Karpas-422 (cell line): ENCODE measurements at regions not wholly inside any gene's neighbourhood (a gene's known extent, or its start where the extent isn't known, plus 50 kb on each side); places are given as distances from the start of the nearest gene placed in this dataset.

Source experiments
- DNase-seq: peaks from one replicate; pipeline ENCODE4 v3.0.0-alpha.2; 2015
- H2AFZ ChIP-seq: fragments of 200-600 bp; sonication (generic); 2 replicates; pipeline ENCODE4 v1.6.1; 2014; ENCODE audit warnings: antibody characterized with exemption, low read length, mixed read lengths
- H3K27ac ChIP-seq: fragments of 200-600 bp; sonication (generic); 2 replicates; pipeline ENCODE4 v1.5.1; 2014; ENCODE audit warnings: mild to moderate bottlenecking, low read length, moderate library complexity
- H3K27me3 ChIP-seq: fragments of 200-600 bp; sonication (generic); 2 replicates; pipeline ENCODE4 v1.6.1; 2014; ENCODE audit warnings: low read length, mixed read lengths
- H3K36me3 ChIP-seq: fragments of 200-600 bp; sonication (generic); 2 replicates; pipeline ENCODE4 v1.6.1; 2014; ENCODE audit warnings: low read length, mixed read lengths; ENCODE audit not compliant: insufficient read depth
- H3K4me1 ChIP-seq: fragments of 200-600 bp; sonication (generic); 2 replicates; pipeline ENCODE4 v1.6.1; 2014; ENCODE audit warnings: mild to moderate bottlenecking, low read length, mixed read lengths
- H3K4me2 ChIP-seq: fragments of 200-600 bp; sonication (generic); 2 replicates; pipeline ENCODE4 v1.6.1; 2014; ENCODE audit warnings: low read length, low read depth, mild to moderate bottlenecking; ENCODE audit not compliant: poor library complexity, severe bottlenecking
- H3K4me3 ChIP-seq: fragments of 200-600 bp; sonication (generic); 2 replicates; pipeline ENCODE4 v1.5.1; 2014; ENCODE audit warnings: mild to moderate bottlenecking, antibody characterized with exemption, low read length, mixed read lengths
- H3K79me2 ChIP-seq: fragments of 200-600 bp; sonication (generic); 2 replicates; pipeline ENCODE4 v1.6.1; 2014; ENCODE audit warnings: mild to moderate bottlenecking, low read length, mixed read lengths
- H3K9ac ChIP-seq: fragments of 200-600 bp; sonication (generic); 2 replicates; pipeline ENCODE4 v1.6.0; 2014; ENCODE audit warnings: low read length
- H3K9me2 ChIP-seq: fragments of 200-600 bp; sonication (generic), shearing (Covaris generic); replicated peaks from 2 replicates; pipeline ENCODE4 v1.6.0; 2014; ENCODE audit warnings: mild to moderate bottlenecking, low read length, moderate library complexity; ENCODE audit not compliant: insufficient read depth
- H3K9me3 ChIP-seq: fragments of 300-700, 200-600 bp; sonication (generic); 2 replicates; pipeline ENCODE4 v1.6.1; 2014; ENCODE audit warnings: low read length, mixed read lengths
- H4K20me1 ChIP-seq: fragments of 200-600 bp; sonication (generic); 2 replicates; pipeline ENCODE4 v1.6.1; 2014; ENCODE audit warnings: mild to moderate bottlenecking, antibody characterized with exemption, low read length, low read depth; ENCODE audit not compliant: insufficient read depth

- no peaks in the 10 kb centered on the region for H3K9me3 ChIP-seq
- no peak overlapping the region for H2AFZ ChIP-seq
- H3K4me2 ChIP-seq: no peak overlapping the region
- H3K4me1 ChIP-seq: peaks cover 14% of the 10 kb centered on the region
- H4K20me1 ChIP-seq: no peaks in the 10 kb centered on the region
- H3K9me2 ChIP-seq: no peaks in the 10 kb centered on the region
- no peak for DNase-seq
- no peaks in the 10 kb centered on the region for H3K36me3 ChIP-seq
- H3K9ac ChIP-seq: no peak overlapping the region
- H3K4me3 ChIP-seq: no peak overlapping the region
- H3K79me2 ChIP-seq: no peaks in the 10 kb centered on the region
- H3K27me3 ChIP-seq: no peaks in the 10 kb centered on the region
- H3K27ac ChIP-seq: no peak overlapping the region
Observed at GRCh38 chr1:25089772-25090171, 142.5 kb downstream of the SYF2 start.

DNA sequence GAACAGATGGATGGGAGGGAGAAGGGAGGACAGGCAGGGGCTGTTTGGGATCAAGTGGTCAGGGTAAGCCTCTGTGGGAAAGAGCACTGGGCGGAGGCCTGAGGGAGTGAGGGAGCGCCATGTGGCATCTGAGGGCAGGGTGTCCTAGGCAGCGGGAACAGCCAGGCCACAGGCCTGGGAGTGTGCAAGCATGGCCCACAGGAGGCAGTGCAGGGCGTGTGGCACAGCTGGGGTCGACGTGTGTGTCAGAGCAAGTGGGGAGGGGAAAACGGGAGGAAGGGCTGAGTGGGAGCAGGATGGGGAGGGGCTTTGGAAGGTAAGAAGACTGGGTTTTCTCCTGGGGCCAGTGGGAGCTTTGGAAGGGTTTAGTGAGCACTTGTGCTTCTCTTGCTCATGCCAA is 143.4 kb downstream of the SYF2 start:
- Histone ChIP-seq H3K4me3 (no peak overlapping the region), H3K27ac (no peak overlapping the region), H3K9me3 (no peaks in the 10 kb centered on the region), H3K4me1 (peaks cover 13% of the 10 kb centered on the region), H4K20me1 (no peaks in the 10 kb centered on the region), H3K36me3 (no peaks in the 10 kb centered on the region), H3K9me2 (no peaks in the 10 kb centered on the region), H3K9ac (no peak overlapping the region), H3K27me3 (no peaks in the 10 kb centered on the region), H3K79me2 (no peaks in the 10 kb centered on the region), H2AFZ (no peak overlapping the region), H3K4me2 (no peak overlapping the region)
- DNase-seq: no peak

- H2AFZ ChIP-seq: no peak overlapping the region
- H3K4me3 ChIP-seq: no peak overlapping the region
- no peaks in the 10 kb centered on the region for H3K9me2 ChIP-seq
- H3K79me2 ChIP-seq: no peaks in the 10 kb centered on the region
- H3K36me3 ChIP-seq: no peaks in the 10 kb centered on the region
- no peaks in the 10 kb centered on the region for H3K9me3 ChIP-seq
- no peak for DNase-seq
- no peak overlapping the region for H3K4me2 ChIP-seq
- H3K27ac ChIP-seq: no peak overlapping the region
- no peaks in the 10 kb centered on the region for H4K20me1 ChIP-seq
- H3K27me3 ChIP-seq: no peaks in the 10 kb centered on the region
- peaks cover 8% of the 10 kb centered on the region for H3K4me1 ChIP-seq
- no peak overlapping the region for H3K9ac ChIP-seq
Observed at GRCh38 chr1:25088180-25088701, 144.1 kb downstream of the SYF2 start.

- Histone ChIP-seq H3K36me3 (no peaks in the 10 kb centered on the region), H3K9me2 (no peaks in the 10 kb centered on the region), H3K27ac (no peak overlapping the region), H4K20me1 (no peaks in the 10 kb centered on the region), H3K4me1 (peaks cover 8% of the 10 kb centered on the region), H3K4me2 (no peak overlapping the region), H3K9ac (no peak overlapping the region), H3K79me2 (no peaks in the 10 kb centered on the region), H3K4me3 (no peak overlapping the region), H3K9me3 (no peaks in the 10 kb centered on the region), H2AFZ (no peak overlapping the region), H3K27me3 (no peaks in the 10 kb centered on the region)
- DNase-seq: no peak
Observed at GRCh38 chr1:25086518-25087079, 145.7 kb downstream of the SYF2 start.

GRCh38 chr1:25084407-25084806 is 147.9 kb downstream of the SYF2 start:
- H3K36me3 ChIP-seq: no peaks in the 10 kb centered on the region
- H2AFZ ChIP-seq: no peak overlapping the region
- H3K4me1 ChIP-seq: peaks cover 12% of the 10 kb centered on the region
- DNase-seq: no peak
- no peak overlapping the region for H3K9ac ChIP-seq
- H3K9me2 ChIP-seq: no peaks in the 10 kb centered on the region
- no peaks in the 10 kb centered on the region for H3K27me3 ChIP-seq
- no peak overlapping the region for H3K27ac ChIP-seq
- no peaks in the 10 kb centered on the region for H4K20me1 ChIP-seq
- no peaks in the 10 kb centered on the region for H3K9me3 ChIP-seq
- no peaks in the 10 kb centered on the region for H3K79me2 ChIP-seq
- H3K4me3 ChIP-seq: no peak overlapping the region
- H3K4me2 ChIP-seq: no peak overlapping the region

DNA sequence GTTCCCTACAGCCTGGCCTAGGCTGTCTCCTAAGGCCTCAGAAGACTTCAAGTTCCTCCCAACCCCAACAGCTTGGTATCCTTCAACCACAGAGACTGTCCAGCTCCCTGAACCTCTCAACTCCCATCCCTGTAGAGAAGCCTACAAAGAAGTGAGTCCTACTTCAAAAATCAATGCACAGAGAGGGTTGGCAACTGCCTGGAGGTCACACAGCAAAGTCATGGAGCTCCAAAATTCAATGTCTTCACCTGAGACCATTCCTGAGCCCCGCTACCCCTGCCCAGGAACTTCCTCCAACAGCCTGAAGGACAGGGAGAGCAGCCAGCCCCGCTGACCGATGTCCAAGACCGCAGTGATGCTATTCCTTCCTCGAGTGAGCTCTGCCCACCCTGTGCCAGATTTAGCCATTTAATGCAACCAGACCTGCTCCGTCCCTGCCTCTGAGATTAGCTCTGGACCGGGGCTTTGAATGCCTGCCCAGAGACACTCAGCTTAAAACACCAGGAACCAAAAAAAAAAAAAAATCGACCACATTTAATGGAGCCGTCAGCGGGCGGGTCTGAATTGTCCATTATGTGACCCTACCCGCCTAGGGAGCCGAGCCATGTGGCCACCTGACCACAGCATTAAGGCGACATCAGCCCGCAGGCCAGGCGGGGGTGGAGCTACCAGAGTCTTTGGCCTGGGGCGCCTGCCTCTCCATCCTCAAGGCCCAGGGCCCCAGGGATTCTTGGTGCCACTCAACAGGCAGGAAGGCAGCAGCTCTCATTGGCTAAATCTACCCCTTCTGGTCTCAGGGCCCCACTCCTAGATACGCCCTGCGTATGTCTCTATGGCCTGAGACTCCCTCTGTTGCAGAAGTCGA is 148.6 kb downstream of the SYF2 start:
- Histone ChIP-seq H3K4me1 (peaks cover 12% of the 10 kb centered on the region), H3K9me2 (no peaks in the 10 kb centered on the region), H4K20me1 (no peaks in the 10 kb centered on the region), H3K9ac (no peak overlapping the region), H3K4me2 (no peak overlapping the region), H3K36me3 (no peaks in the 10 kb centered on the region), H3K4me3 (no peak overlapping the region), H3K9me3 (no peaks in the 10 kb centered on the region), H3K27ac (no peak overlapping the region), H3K27me3 (no peaks in the 10 kb centered on the region), H3K79me2 (no peaks in the 10 kb centered on the region), H2AFZ (no peak overlapping the region)
- DNase-seq: no peak

GRCh38 chr1:25082995-25083394 is 149.3 kb downstream of the SYF2 start:
- no peak for DNase-seq
- H3K9me3 ChIP-seq: no peaks in the 10 kb centered on the region
- no peak overlapping the region for H3K9ac ChIP-seq
- H3K9me2 ChIP-seq: no peaks in the 10 kb centered on the region
- no peak overlapping the region for H3K4me3 ChIP-seq
- no peak overlapping the region for H2AFZ ChIP-seq
- H3K79me2 ChIP-seq: no peaks in the 10 kb centered on the region
- H3K36me3 ChIP-seq: no peaks in the 10 kb centered on the region
- no peaks in the 10 kb centered on the region for H4K20me1 ChIP-seq
- H3K4me2 ChIP-seq: no peak overlapping the region
- peaks cover 12% of the 10 kb centered on the region for H3K4me1 ChIP-seq
- no peaks in the 10 kb centered on the region for H3K27me3 ChIP-seq
- H3K27ac ChIP-seq: no peak overlapping the region

DNA sequence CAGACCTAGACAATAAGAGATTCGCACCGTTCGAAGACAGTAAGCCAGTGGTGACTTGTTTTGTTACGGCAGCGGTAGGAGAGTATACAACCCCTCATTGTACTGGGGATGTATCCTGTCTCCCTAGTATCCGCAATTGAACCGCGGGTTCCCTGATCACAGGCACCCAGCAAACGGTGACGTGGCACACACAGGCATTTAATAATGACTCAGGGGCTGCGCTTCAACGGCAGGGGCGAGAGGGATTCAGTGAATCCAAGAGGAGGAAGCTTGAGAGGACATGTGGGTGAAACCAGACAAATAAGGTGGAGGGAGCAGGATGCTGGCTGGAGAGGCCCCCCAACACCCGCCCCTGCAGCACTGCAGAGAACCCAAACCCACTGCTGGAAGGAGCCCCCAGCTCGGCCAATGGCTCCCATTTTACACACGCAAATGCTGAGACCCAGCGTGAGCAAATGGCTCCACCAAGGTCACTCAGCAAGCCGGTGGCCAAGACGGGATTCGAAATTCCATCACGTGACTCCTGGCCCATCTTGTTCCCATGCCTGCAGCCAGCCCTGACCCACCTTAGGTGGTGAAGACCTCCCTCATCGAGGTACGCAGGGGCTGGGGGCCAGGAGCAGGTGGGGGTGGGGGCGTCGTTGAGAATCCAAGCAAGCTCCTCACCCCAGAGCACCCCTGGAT is 149.9 kb downstream of the SYF2 start:
- H3K27me3 ChIP-seq: no peaks in the 10 kb centered on the region

More for the DNA sequence above, 149.9 kb downstream of the SYF2 start:
- H4K20me1 ChIP-seq: no peaks in the 10 kb centered on the region
- H3K9ac ChIP-seq: no peak overlapping the region
- H3K9me2 ChIP-seq: no peaks in the 10 kb centered on the region
- H3K79me2 ChIP-seq: no peaks in the 10 kb centered on the region
- no peaks in the 10 kb centered on the region for H3K36me3 ChIP-seq
- no peak overlapping the region for H3K4me2 ChIP-seq
- H3K9me3 ChIP-seq: no peaks in the 10 kb centered on the region
- H3K4me3 ChIP-seq: no peak overlapping the region
- DNase-seq: no peak
- H2AFZ ChIP-seq: no peak overlapping the region
- H3K4me1 ChIP-seq: peaks cover 12% of the 10 kb centered on the region
- H3K27ac ChIP-seq: no peak overlapping the region
